HUDEP-2 (cell line): ENCODE measurements at regions not wholly inside any gene's neighbourhood (a gene's known extent, or its start where the extent isn't known, plus 50 kb on each side); places are given as distances from the start of the nearest gene placed in this dataset.

Experiments
- DNase-seq, 76 experiments: peaks; one replicate each; lab custom pipeline; 2025; ENCODE audit not compliant: unreplicated experiment in 76 of 76; lab: John Stamatoyannopoulos, UW

DNA sequence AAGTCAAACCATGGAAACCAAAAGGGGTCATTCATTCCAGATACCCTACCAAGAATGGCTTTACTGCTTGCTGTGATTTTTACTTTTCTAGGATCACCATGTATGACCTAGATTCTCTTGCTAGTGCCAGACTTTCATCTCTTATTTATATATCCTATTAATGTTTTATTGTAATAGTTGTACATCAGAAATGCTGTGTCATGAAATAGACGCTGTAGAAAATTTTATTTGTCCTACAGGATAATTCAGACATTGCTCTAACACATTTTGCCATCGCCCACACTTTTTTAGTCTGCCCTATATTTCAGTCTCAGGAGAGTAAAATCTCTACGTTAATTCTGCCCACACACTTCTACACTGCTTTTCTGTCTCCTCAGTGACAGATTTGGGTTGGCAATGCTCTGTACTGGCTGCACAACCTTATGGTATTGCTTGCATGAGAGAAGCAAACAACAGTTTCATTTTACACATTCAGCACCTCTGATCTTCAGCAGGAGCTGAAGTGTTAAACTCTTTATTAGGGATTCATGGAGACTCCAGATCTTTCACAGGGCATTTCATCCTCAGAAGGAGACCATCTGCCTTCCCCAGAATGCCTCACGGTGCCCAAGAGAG lies 871.8 kb upstream of the CHAC2 start:
- DNase-seq = no peak

GRCh38 chr2:52886556-52886955 lies 881.0 kb upstream of the CHAC2 start:
- DNase-seq = no peak

DNA sequence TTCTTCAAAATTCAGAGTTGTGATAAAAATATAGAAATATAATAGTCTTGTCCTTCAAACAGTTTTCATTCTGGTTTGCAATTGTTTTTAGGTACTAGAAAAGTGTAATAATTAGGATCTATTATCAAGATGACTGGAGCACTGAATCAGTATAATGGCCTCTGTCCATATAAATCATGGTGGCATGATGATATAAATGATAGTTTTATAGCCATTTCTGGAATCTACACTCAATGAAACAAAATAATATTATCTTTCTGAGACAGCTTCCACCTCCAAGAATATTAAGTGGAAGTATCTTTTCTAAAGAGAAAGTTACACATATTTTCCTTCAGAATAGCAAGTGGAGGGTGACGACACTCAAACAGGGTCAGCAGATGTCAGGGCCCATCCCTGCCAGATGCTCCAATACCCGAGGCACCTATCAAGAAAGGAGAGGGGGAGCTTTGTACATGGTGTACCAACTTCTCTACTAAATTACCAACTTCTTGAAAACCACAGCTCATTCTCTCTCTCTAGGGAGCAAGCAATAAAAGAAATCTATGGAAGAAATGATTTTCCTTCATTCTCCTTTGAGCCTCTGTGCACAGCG lies 882.7 kb upstream of the CHAC2 start:
- DNase-seq = no peak

GRCh38 chr2:52882974-52883373 lies 884.6 kb upstream of the CHAC2 start:
- no peak for DNase-seq

- no peak for DNase-seq
Measured at GRCh38 chr2:52881606-52882005, 886.0 kb upstream of the CHAC2 start.

GRCh38 chr2:52880872-52881271 lies 886.7 kb upstream of the CHAC2 start:
- DNase-seq = no peak

GRCh38 chr2:52879561-52879960 lies 888.0 kb upstream of the CHAC2 start:
- no peak for DNase-seq

DNA sequence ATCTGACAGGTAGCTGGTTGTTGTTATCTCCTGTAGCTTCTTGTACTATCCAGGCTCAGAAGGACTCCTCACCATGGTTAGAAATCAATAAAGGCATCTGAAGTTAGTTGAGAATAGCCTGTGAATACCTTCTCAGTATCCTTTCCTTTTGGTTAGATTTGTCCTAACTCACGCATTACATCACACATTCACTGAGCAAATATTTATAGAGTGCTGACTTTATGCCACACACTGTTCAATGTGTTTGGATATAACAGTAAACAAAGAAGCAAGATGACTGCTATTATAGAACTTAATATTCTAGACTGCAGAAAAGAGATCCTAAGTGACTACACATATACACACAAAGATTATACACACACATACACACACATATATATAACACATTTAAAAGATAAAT lies 889.9 kb upstream of the CHAC2 start:
- DNase-seq = no peak

DNA sequence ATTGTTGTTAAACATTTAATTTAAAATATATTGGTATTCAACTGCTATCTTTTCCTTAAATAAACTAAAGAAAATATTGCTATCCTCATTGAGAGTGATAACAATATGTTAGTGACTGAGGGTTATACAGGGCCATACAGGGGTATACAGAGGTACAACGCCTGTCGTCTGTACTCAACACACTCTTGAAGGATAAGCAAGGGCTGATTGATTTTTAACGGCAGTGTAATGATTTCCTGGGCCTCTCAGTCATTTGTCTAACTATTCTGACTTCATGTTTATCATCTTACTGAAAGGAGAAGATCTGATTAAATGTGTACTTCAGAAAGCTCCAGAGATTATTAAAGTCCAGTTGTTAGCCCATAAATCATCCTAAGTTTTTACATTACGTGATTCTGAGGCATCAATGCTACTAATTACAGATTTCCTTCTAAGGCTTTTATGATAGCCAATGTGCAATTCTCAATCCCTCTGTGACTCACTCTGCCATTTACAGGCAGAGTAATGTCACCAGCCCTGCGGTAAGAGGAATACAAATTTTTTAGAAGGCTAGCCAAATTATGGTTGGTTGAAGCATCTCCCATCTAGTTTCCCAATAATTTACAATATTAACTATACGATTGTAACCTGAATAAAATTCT lies 893.0 kb upstream of the CHAC2 start:
- no peak for DNase-seq

GRCh38 chr2:52862801-52863200 lies 904.8 kb upstream of the CHAC2 start:
- no peak for DNase-seq

DNA sequence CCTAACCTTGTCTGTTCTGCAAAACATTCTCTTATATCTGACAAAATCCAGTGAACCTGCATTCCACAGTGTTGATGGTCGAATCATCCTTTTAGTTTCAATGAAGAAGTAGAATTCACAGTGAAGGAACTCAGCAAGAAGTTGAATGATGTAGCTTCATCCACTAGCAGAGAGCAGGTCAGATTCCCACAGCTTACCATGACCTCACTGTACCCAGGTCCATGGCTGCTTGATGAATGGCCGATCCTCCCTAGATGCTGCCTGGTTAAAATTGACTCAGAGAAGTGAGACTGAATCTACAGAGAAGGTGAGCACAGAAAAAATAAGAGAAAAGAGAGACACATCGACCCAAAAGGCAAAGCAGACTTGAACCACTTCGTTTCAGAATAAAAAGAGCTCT lies 906.0 kb upstream of the CHAC2 start:
- DNase-seq = no peak

DNA sequence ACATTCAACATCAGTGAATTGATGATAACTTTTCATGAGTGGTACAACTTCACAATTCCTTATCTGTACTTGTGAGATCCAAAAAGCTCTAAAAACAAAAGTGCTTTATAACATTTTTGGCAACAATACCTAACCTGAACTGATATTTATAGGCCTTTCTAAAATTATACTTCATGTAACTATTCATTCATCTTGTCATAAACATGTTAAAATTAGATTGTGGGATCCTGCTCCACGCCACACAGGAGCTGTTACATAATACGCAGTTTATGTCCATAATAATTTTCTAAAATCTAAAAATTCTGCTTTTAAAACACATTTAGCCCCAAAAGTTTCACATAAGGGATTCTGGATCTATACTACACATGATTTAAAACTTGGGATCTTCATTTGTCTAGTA lies 908.5 kb upstream of the CHAC2 start:
- DNase-seq = no peak

DNA sequence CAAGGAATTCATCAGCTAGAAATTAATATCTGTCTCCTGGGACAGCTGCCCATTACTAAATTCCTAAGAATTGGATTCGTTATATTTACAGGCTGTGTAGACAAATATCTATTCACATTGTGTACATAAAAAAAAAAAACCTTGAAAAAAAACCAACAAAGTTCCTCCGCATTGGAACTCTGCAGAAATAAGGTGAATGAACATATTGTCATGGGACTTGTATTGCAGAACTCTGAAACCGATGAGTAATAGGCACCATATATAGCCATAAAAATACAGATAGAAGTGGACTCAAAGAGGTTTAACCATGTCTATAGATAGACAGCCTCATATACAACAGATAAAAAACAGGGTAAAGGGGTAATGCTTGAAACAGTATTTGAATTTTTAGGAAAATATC lies 909.9 kb upstream of the CHAC2 start:
- DNase-seq = no peak

DNA sequence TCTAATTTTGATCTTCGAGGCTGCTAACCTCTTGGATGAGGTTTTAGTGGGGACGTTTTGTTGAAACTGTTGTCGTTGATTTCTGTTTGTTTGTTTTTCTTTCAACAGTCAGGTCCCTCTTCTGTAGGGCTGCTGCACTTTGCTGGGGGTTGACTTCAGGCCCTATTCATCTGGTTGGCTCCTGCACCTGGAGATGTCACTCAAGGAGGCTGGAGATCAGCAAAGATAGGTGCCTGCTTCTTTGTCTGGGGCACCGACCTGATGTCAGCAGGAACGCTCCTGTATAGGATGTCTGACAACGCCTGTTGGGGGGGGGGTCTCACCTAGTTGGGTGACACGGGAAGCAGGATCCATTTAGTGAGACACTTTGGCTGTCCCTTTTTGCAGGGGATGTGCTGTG lies 915.6 kb upstream of the CHAC2 start:
- DNase-seq = no peak

- no peak for DNase-seq
Measured at GRCh38 chr2:52844701-52845423, 922.7 kb upstream of the CHAC2 start.

GRCh38 chr2:52835909-52836308 lies 931.7 kb upstream of the CHAC2 start:
- no peak for DNase-seq

GRCh38 chr2:52831216-52831615 lies 936.4 kb upstream of the CHAC2 start:
- DNase-seq = no peak

GRCh38 chr2:52828112-52828511 lies 939.5 kb upstream of the CHAC2 start:
- no peak for DNase-seq

GRCh38 chr2:52821631-52822030 lies 946.0 kb upstream of the CHAC2 start:
- no peak for DNase-seq

- no peak for DNase-seq
Measured at GRCh38 chr2:52818958-52819357, 948.6 kb upstream of the CHAC2 start.

- no peak for DNase-seq
Measured at GRCh38 chr2:52810460-52810859, 957.1 kb upstream of the CHAC2 start.

DNA sequence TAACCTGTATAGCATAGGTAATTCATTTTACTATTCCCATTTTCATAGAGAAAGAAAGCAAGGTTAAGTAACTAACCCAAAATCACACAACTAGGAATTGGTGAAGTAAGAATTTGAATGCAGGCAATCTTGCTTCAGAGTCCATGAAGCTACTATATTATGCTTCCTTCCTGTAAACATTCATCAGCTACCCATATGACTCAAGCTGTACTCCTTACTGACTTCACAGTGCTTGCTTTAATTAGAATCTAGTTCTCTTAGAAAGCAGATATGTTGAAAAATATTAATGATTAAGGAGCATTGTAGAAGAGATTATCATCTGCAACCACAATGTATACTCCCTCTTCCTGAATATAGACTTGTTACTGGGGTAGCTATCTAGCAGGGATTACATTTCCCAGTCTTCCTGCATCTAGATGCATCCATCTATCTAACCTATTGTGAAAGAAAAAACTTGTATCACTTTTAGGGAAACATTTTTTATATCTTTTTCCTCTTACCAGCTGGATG lies 961.6 kb upstream of the CHAC2 start:
- no peak for DNase-seq
